Common myeloid progenitor, CD34-positive (primary cell): ENCODE measurements at regions not wholly inside any gene's neighbourhood (a gene's known extent, or its start where the extent isn't known, plus 50 kb on each side); places are given as distances from the start of the nearest gene placed in this dataset.
A peak's percentile ranks its signal among the peaks of the same experiment; 100 is the strongest.
"Not testable (repeated sequence)": the region's sequence is repeated elsewhere in the genome, so short reads cannot be mapped to it uniquely, and the experiment has no call there.

ENCODE experiments used
- CTCF ChIA-PET: fragments of 350-600 bp; sonication (Branson Sonifier 250); formaldehyde crosslinking; loops from one replicate; lab custom pipeline; 2021; ENCODE audit warnings: antibody characterized with exemption; lab: Charles Lee
- POLR2A ChIA-PET: fragments of 350-600 bp; sonication (Branson Sonifier 250); formaldehyde crosslinking; loops from one replicate; lab custom pipeline; 2021; ENCODE audit warnings: antibody characterized with exemption; lab: Charles Lee
- DNase-seq, 3 donors: peaks; one replicate each; pipeline versions ENCODE4 v3.0.0 to v3.0.0-alpha.2; 2013
- H3K27ac ChIP-seq, 2 experiments: 1 replicate in 1 of 2; 2 replicates in 1 of 2; pipeline ENCODE4 v1.7.0; 2013; ENCODE audit warnings: inconsistent platforms in 2 of 2, low read length in 2 of 2, mild to moderate bottlenecking in 2 of 2, low read depth in 1 of 2, moderate library complexity in 1 of 2; ENCODE audit not compliant: severe bottlenecking in 2 of 2, insufficient read depth in 1 of 2, poor library complexity in 1 of 2
- H3K27me3 ChIP-seq, 5 experiments: replicated peaks in 2 of 5; 1 replicate in 3 of 5; 2 replicates in 2 of 5; pipeline versions ENCODE4 v1.6.1 to v1.7.0; 2013; ENCODE audit warnings: low read length in 4 of 5, mild to moderate bottlenecking in 2 of 5, moderate library complexity in 2 of 5, inconsistent platforms in 1 of 5; ENCODE audit not compliant: insufficient read depth in 5 of 5, control insufficient read depth in 4 of 5
- H3K36me3 ChIP-seq, 4 experiments: 1 replicate in 2 of 4; 2 replicates in 2 of 4; pipeline versions ENCODE4 v1.6.1 to v1.7.0; 2013; ENCODE audit warnings: low read length in 3 of 4, control low read depth in 1 of 4, mild to moderate bottlenecking in 1 of 4; ENCODE audit not compliant: control insufficient read depth in 4 of 4, insufficient read depth in 4 of 4
- H3K4me1 ChIP-seq, 4 experiments: 1 replicate in 3 of 4; 2 replicates in 1 of 4; pipeline versions ENCODE4 v1.6.1 to v1.7.1; 2013; ENCODE audit warnings: low read length in 3 of 4, mild to moderate bottlenecking in 3 of 4, control low read depth in 1 of 4, inconsistent platforms in 1 of 4, moderate library complexity in 1 of 4; ENCODE audit not compliant: control insufficient read depth in 4 of 4, insufficient read depth in 4 of 4; ENCODE audit errors: control extremely low read depth in 1 of 4
- H3K4me3 ChIP-seq, 7 experiments: 1 replicate in 4 of 7; 2 replicates in 3 of 7; pipeline versions ENCODE4 v1.5.1 to v1.7.0; 2013; ENCODE audit warnings: mild to moderate bottlenecking in 7 of 7, low read length in 6 of 7, moderate library complexity in 6 of 7, inconsistent platforms in 2 of 7, low read depth in 2 of 7, control low read depth in 1 of 7; ENCODE audit not compliant: insufficient read depth in 4 of 7, control insufficient read depth in 1 of 7; ENCODE audit errors: extremely low read depth in 1 of 7
- H3K9me3 ChIP-seq, 5 experiments: 1 replicate in 4 of 5; 2 replicates in 1 of 5; pipeline versions ENCODE4 v1.6.1 to v1.7.1; 2013; ENCODE audit warnings: low read length in 4 of 5, mild to moderate bottlenecking in 2 of 5, inconsistent platforms in 1 of 5, low read depth in 1 of 5, moderate library complexity in 1 of 5; ENCODE audit not compliant: control insufficient read depth in 4 of 5, insufficient read depth in 2 of 5; ENCODE audit errors: control extremely low read depth in 1 of 5
- WGBS: methylation state at CpG from one replicate; pipeline ENCODE4 v1.1.5; 2013; ENCODE audit not compliant: insufficient coverage; 5-methylcytosine and 5-hydroxymethylcytosine counted together

DNA sequence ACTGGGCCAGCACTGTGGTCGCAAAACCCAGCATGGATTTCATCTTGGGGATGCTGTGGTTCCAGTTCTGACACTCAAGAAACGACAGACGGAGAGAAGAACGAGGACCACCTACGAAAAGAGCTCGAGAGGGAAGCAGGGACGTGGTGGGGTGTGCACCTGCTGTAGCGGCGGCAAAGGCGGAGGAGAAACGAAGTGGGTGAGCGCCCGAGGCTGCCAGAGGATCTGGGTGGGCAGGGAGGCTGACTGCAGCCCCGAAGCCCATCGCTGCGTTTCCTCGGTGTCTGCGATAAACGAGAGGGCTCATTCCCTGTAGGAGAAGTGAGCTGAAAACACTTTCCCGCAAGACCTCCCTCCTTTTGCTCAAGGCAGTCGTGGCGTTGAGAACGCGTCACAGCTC lies 246.1 kb downstream of the OR4C45 start:
- WGBS, result 87% methylated on average over 21 of the region's 24 CpGs
- H3K4me3 ChIP-seq, result no peak overlapping the region

DNA sequence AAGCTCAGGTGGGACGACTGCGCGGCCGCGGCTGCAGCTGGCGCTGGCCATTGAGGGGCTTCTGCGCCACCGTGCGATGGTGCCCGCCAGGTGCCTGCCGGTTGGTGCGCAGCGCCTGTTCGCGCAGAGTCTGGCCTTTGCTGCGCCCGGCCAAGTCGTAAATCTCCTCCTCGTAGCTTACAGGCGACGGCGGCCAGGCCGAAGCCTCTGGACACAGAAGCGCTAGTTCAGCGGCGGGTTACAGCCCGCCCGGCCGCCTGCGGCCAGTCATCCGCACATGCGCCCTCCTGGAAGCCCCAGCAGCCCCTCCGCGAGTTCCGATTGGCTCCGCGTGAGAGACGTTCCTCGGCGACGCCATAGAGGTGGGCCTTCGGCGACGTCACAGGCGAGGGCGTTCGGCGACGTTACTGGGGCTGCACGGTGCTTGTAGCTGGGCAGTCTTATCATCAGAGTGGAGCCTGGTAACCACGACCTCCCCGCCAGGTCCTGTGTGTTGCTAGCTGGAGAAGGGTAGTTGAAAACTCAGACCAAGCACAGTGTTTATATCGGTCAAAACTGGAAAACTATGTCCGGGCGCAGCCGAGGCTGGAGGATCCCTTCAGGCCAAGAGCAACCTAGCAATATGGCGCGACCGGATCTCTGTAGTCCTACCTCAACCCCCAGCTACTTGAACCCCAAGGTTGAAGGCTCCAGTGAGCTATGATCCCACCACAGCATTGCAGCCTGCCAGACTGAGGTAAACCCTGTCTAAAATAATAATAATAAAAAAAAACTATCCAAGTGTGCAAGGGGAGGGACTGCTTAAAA lies 265.7 kb downstream of the OR4C45 start:
- CTCF ChIA-PET, result no interaction called here

More for the DNA sequence above, 246.1 kb downstream of the OR4C45 start:
- H3K9me3 ChIP-seq, result peaks cover 0 to 7% (median 4%) of the 10 kb centered on the region in 5 experiments
- ChIA-PET CTCF (no interaction called here), POLR2A (no interaction called here)
- no peaks in the 10 kb centered on the region for H3K36me3 ChIP-seq
- H3K4me1 ChIP-seq, result no peaks in the 10 kb centered on the region
- no peak for DNase-seq
- no peaks in the 10 kb centered on the region for H3K27me3 ChIP-seq
- H3K27ac ChIP-seq, result no peak overlapping the region

DNA sequence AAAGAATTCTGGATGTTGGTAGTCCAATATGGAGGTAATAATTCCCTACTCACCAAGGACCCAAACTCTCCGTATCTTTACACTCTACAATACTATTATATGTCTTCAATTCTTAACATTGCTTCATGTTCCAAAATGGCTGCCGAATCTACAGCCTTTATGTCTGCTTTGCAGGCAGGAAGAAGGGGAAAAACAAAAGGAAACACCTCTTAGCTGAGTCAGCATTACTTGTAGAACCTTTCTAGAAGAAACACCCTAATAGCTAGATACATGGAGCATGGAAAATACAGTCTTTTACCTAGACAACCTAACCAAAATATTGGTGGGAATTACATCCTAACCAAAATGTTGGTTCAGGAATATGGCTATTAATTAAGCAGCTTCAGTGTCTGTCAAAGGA lies 298.0 kb downstream of the OR4C45 start:
- H3K36me3 ChIP-seq, POLR2A ChIA-PET, H3K27ac ChIP-seq, H3K4me1 ChIP-seq, DNase-seq, H3K27me3 ChIP-seq, H3K4me3 ChIP-seq, CTCF ChIA-PET: not testable (repeated sequence)
- H3K9me3 ChIP-seq, result peaks cover 0 to 11% (median 5%) of the 10 kb centered on the region in 5 experiments
- no CpG with 5 or more reads among the region's 2 CpGs for WGBS

More for the DNA sequence above, 265.7 kb downstream of the OR4C45 start:
- no peaks in the 10 kb centered on the region for H3K36me3 ChIP-seq
- H3K4me1 ChIP-seq, result no peaks in the 10 kb centered on the region
- 73% methylated on average over 58 of the region's 59 CpGs for WGBS
- DNase-seq, result no peak
- H3K27ac ChIP-seq, result no peak overlapping the region
- peak overlapping the region in 2 of 7 experiments; percentile 35 to 48 for H3K4me3 ChIP-seq
- peaks cover 0 to 16% (median 8%) of the 10 kb centered on the region in 5 experiments for H3K9me3 ChIP-seq
- POLR2A ChIA-PET, result no interaction called here
- no peaks in the 10 kb centered on the region for H3K27me3 ChIP-seq

DNA sequence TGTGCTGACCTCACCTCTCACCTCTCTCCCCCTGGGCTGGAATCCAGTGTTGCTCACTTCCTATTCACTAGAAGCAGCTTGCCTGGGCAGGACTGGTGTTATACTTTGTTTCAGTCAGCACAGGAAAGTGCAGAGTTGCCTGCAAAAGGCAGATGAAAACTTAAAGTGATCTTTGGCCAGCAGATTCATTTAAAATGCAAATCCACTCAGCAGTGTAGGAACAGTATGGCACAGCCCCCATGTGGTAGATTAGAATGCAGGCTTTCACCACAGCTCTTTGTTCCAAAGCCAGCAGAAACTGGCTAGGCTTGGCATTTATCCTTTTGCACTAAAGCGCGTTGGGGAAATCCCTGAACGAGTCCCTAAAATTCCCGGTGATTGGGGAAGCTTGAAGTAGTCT lies 301.2 kb downstream of the OR4C45 start:
- H3K36me3 ChIP-seq, result no peaks in the 10 kb centered on the region
- WGBS, result 68% methylated on average over 4 of the region's 4 CpGs
- no peak for DNase-seq
- ChIA-PET CTCF (no interaction called here), POLR2A (no interaction called here)
- H3K9me3 ChIP-seq, result peaks cover 0 to 10% (median 5%) of the 10 kb centered on the region in 5 experiments
- H3K27me3 ChIP-seq, result no peaks in the 10 kb centered on the region
- no peaks in the 10 kb centered on the region for H3K4me1 ChIP-seq
- no peak overlapping the region for H3K4me3 ChIP-seq
- H3K27ac ChIP-seq, result no peak overlapping the region

DNA sequence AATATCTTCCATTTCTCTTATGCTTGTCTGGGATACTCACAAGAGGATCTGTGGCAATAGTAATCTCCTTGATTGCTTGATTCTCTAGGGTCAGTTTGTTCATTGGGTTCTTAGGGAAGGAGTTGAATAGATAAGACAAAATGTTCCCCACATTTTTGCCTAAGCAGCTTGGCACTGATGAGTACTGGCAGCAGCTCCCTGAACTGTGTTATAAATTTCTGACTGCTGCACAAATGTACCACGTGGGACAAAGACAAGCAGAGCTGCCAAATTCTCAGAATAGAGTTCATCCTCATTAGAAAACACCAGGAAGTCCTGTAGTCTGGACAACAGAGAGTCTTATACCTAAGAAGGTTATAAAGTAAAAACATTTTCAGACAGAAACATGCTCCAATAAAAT lies 304.8 kb downstream of the OR4C45 start:
- CTCF ChIA-PET, DNase-seq, H3K36me3 ChIP-seq, H3K27ac ChIP-seq, H3K27me3 ChIP-seq, H3K4me1 ChIP-seq, POLR2A ChIA-PET, H3K9me3 ChIP-seq, H3K4me3 ChIP-seq: not testable (repeated sequence)
- no CpG with 5 or more reads among the region's 1 CpG for WGBS

DNA sequence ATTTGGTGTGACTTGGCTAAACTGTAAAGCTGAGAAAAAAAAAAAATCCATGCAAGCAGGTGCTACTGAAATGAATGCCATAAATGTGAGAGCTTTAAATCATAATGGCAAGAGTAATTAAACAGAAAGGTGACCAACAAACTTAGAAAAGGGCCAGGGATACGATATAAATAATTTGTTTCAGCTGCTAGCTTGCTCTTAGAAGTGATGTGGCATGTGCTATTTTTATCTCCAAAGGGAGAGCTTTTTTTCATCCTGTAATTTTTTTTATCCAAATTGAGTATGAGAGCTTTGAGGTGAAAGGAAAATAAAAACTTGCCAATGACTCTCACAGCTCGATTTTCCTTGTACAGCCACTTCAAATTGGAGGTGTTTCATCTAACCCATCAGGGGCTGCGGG lies 315.3 kb downstream of the OR4C45 start:
- POLR2A ChIA-PET, DNase-seq, H3K36me3 ChIP-seq, H3K27ac ChIP-seq, H3K4me3 ChIP-seq, H3K9me3 ChIP-seq, H3K27me3 ChIP-seq, CTCF ChIA-PET, H3K4me1 ChIP-seq: not testable (repeated sequence)
- WGBS, result no CpG with 5 or more reads among the region's 3 CpGs

DNA sequence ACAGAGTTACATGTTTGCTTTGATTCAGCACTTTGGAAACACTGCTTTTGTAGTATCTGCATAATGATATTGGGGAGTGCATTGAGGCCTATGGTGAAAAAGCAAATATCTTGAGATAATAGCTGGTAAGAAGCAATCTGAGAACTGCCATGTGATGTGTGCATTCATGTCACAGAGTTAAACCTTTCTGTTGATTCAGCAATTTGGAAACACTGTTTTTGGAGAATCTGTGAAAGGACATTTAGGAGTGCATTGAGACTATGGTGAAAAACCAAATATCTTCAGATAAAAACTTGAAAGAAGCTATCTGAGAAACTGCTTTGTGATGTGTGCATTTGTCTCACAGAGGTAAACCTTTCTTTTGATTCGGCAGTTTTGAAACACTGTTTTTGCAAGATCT lies 346.8 kb downstream of the OR4C45 start:
- CTCF ChIA-PET, result no interaction called here
- POLR2A ChIA-PET, result no interaction called here
- Histone ChIP-seq H3K4me1 (no peaks in the 10 kb centered on the region), H3K36me3 (no peaks in the 10 kb centered on the region), H3K27ac (no peak overlapping the region), H3K9me3 (peaks cover 0 to 47% (median 5%) of the 10 kb centered on the region in 5 experiments), H3K4me3 (no peak overlapping the region), H3K27me3 (no peaks in the 10 kb centered on the region)
- 77% methylated on average over 1 of the region's 1 CpG for WGBS
- DNase-seq, result no peak
